Neural cell (in vitro differentiated cells): ENCODE measurements at regions not wholly inside any gene's neighbourhood (a gene's known extent, or its start where the extent isn't known, plus 50 kb on each side); places are given as distances from the start of the nearest gene placed in this dataset.

Experiments
- CTCF ChIP-seq: fragments of 450-650 bp; IDR thresholded peaks from 2 replicates; pipeline ENCODE4 v1.5.1; 2014; ENCODE audit warnings: antibody characterized with exemption, mild to moderate bottlenecking, moderate library complexity; ENCODE audit not compliant: poor library complexity, severe bottlenecking
- EP300 ChIP-seq: fragments of 450-650 bp; conservative IDR thresholded peaks from 2 replicates; pipeline ENCODE4 v1.6.1; 2014; ENCODE audit warnings: antibody characterized with exemption, mild to moderate bottlenecking, moderate library complexity; ENCODE audit not compliant: poor library complexity, severe bottlenecking
- EZH2 ChIP-seq: fragments of 200-600, 300-800 bp; shearing (Covaris generic), sonication (generic); IDR thresholded peaks from 2 replicates; pipeline ENCODE4 v1.6.1; 2014; ENCODE audit warnings: antibody characterized with exemption, low read length, borderline replicate concordance, mild to moderate bottlenecking; ENCODE audit not compliant: insufficient read depth, poor library complexity, severe bottlenecking
- POLR2AphosphoS5 ChIP-seq: IDR thresholded peaks from 2 replicates; pipeline ENCODE4 v1.6.1; 2012
- RAD21 ChIP-seq: fragments of 450-650 bp; conservative IDR thresholded peaks from 2 replicates; pipeline ENCODE4 v1.6.1; 2014; ENCODE audit warnings: antibody characterized with exemption, mild to moderate bottlenecking, moderate library complexity
- TAF1 ChIP-seq: IDR thresholded peaks from 2 replicates; pipeline ENCODE4 v1.6.1; 2012; ENCODE audit warnings: low read depth
- TF ChIP-seq, protein P1 (sequence below): IDR thresholded peaks from 2 replicates; pipeline ENCODE4 v1.6.1; 2012; ENCODE audit warnings: borderline replicate concordance

GRCh38 chr21:38912102-38912629 lies 106.4 kb downstream of the ETS2 start:
- no peak for TF ChIP-seq CTCF
- no peak for TF ChIP-seq EP300
- TF ChIP-seq RAD21, result no peak
- no peak for TF ChIP-seq TAF1
- no peak for TF ChIP-seq EZH2
- TF ChIP-seq, protein P1, sequence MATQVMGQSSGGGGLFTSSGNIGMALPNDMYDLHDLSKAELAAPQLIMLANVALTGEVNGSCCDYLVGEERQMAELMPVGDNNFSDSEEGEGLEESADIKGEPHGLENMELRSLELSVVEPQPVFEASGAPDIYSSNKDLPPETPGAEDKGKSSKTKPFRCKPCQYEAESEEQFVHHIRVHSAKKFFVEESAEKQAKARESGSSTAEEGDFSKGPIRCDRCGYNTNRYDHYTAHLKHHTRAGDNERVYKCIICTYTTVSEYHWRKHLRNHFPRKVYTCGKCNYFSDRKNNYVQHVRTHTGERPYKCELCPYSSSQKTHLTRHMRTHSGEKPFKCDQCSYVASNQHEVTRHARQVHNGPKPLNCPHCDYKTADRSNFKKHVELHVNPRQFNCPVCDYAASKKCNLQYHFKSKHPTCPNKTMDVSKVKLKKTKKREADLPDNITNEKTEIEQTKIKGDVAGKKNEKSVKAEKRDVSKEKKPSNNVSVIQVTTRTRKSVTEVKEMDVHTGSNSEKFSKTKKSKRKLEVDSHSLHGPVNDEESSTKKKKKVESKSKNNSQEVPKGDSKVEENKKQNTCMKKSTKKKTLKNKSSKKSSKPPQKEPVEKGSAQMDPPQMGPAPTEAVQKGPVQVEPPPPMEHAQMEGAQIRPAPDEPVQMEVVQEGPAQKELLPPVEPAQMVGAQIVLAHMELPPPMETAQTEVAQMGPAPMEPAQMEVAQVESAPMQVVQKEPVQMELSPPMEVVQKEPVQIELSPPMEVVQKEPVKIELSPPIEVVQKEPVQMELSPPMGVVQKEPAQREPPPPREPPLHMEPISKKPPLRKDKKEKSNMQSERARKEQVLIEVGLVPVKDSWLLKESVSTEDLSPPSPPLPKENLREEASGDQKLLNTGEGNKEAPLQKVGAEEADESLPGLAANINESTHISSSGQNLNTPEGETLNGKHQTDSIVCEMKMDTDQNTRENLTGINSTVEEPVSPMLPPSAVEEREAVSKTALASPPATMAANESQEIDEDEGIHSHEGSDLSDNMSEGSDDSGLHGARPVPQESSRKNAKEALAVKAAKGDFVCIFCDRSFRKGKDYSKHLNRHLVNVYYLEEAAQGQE, result no peak
- TF ChIP-seq POLR2AphosphoS5, result no peak
